SIG-M5 treated with dmso at 0.1 percent for 504 hours (cell line): ENCODE measurements at regions not wholly inside any gene's neighbourhood (a gene's known extent, or its start where the extent isn't known, plus 50 kb on each side); places are given as distances from the start of the nearest gene placed in this dataset.

Source experiments
- DNase-seq: peaks from one replicate; lab custom pipeline; 2025; ENCODE audit not compliant: unreplicated experiment; lab: John Stamatoyannopoulos, UW

- DNase-seq: no peak
These were observed 1032.2 kb upstream of the SEMA6D start for GRCh38 chr15:46685096-46685495.

GRCh38 chr15:46685681-46686080 is 1031.6 kb upstream of the SEMA6D start:
- DNase-seq: no peak

GRCh38 chr15:46696281-46696680 is 1021.0 kb upstream of the SEMA6D start:
- no peak for DNase-seq

- DNase-seq: no peak
These were observed 1016.0 kb upstream of the SEMA6D start for GRCh38 chr15:46701346-46701745.

GRCh38 chr15:46701896-46702295 is 1015.4 kb upstream of the SEMA6D start:
- no peak for DNase-seq

GRCh38 chr15:46703020-46703861 is 1014.1 kb upstream of the SEMA6D start:
- no peak for DNase-seq

GRCh38 chr15:46703871-46704637 is 1013.3 kb upstream of the SEMA6D start:
- no peak for DNase-seq

GRCh38 chr15:46707452-46707851 is 1009.9 kb upstream of the SEMA6D start:
- DNase-seq: no peak

- no peak for DNase-seq
These were observed 1009.1 kb upstream of the SEMA6D start for GRCh38 chr15:46708226-46708625.

GRCh38 chr15:46709460-46710083 is 1007.7 kb upstream of the SEMA6D start:
- no peak for DNase-seq

- DNase-seq: no peak
These were observed 1006.8 kb upstream of the SEMA6D start for GRCh38 chr15:46710401-46710960.

GRCh38 chr15:46713045-46713444 is 1004.3 kb upstream of the SEMA6D start:
- DNase-seq: no peak

- no peak for DNase-seq
These were observed 1002.4 kb upstream of the SEMA6D start for GRCh38 chr15:46714950-46715349.

- no peak for DNase-seq
These were observed 994.0 kb upstream of the SEMA6D start for GRCh38 chr15:46723308-46723707.

- DNase-seq: no peak
These were observed 985.2 kb upstream of the SEMA6D start for GRCh38 chr15:46732060-46732459.

GRCh38 chr15:46735115-46735514 is 982.2 kb upstream of the SEMA6D start:
- DNase-seq: no peak

- DNase-seq: no peak
These were observed 966.0 kb upstream of the SEMA6D start for GRCh38 chr15:46751303-46751702.

GRCh38 chr15:46753946-46754345 is 963.4 kb upstream of the SEMA6D start:
- DNase-seq: no peak

GRCh38 chr15:46763091-46763490 is 954.2 kb upstream of the SEMA6D start:
- no peak for DNase-seq

GRCh38 chr15:46764851-46765250 is 952.5 kb upstream of the SEMA6D start:
- DNase-seq: no peak

- DNase-seq: no peak
These were observed 951.3 kb upstream of the SEMA6D start for GRCh38 chr15:46766021-46766420.
